ENCODE measurements at regions not wholly inside any gene's neighbourhood (a gene's known extent, or its start where the extent isn't known, plus 50 kb on each side); places are given as distances from the start of the nearest gene placed in this dataset.

GRCh38 chr4:24719615-24720014 is 75.8 kb upstream of the SOD3 start:
- DNase-seq (ENCODE audit: low read depth, low spot score), result no peak

GRCh38 chr4:24720436-24720835 is 74.9 kb upstream of the SOD3 start:
- DNase-seq (ENCODE audit: low read depth, low spot score), result no peak

GRCh38 chr4:24720979-24721378 is 74.4 kb upstream of the SOD3 start:
- no peak for DNase-seq (ENCODE audit: low read depth, low spot score)

- DNase-seq (ENCODE audit: low read depth, low spot score), result no peak
Observed at GRCh38 chr4:24722026-24722568, 73.3 kb upstream of the SOD3 start.

GRCh38 chr4:24727390-24728224 is 67.8 kb upstream of the SOD3 start:
- no peak for DNase-seq (ENCODE audit: low read depth, low spot score)

GRCh38 chr4:24729119-24729730 is 66.1 kb upstream of the SOD3 start:
- no peak for DNase-seq (ENCODE audit: low read depth, low spot score)

- DNase-seq (ENCODE audit: low read depth, low spot score), result no peak
Observed at GRCh38 chr4:24730256-24731001, 64.9 kb upstream of the SOD3 start.

- no peak for DNase-seq (ENCODE audit: low read depth, low spot score)
Observed at GRCh38 chr4:24731448-24731847, 63.9 kb upstream of the SOD3 start.

GRCh38 chr4:24734511-24734910 is 60.9 kb upstream of the SOD3 start:
- DNase-seq (ENCODE audit: low read depth, low spot score), result no peak

- DNase-seq (ENCODE audit: low read depth, low spot score), result no peak
Observed at GRCh38 chr4:24736066-24736465, 59.3 kb upstream of the SOD3 start.

GRCh38 chr4:24741910-24742309 is 53.5 kb upstream of the SOD3 start:
- no peak for DNase-seq (ENCODE audit: low read depth, low spot score)

- no peak for DNase-seq (ENCODE audit: low read depth, low spot score)
Observed at GRCh38 chr4:24742335-24742734, 53.0 kb upstream of the SOD3 start.

- no peak for DNase-seq (ENCODE audit: low read depth, low spot score)
Observed at GRCh38 chr4:24742773-24743172, 52.6 kb upstream of the SOD3 start.

GRCh38 chr4:24743206-24743605 is 52.2 kb upstream of the SOD3 start:
- no peak for DNase-seq (ENCODE audit: low read depth, low spot score)

- DNase-seq (ENCODE audit: low read depth, low spot score), result no peak
Observed at GRCh38 chr4:24743927-24744326, 51.4 kb upstream of the SOD3 start.

- DNase-seq (ENCODE audit: low read depth, low spot score), result no peak
Observed at GRCh38 chr4:24745172-24745895, 50.0 kb upstream of the SOD3 start.
